Calu3 (cell line): ENCODE measurements at regions not wholly inside any gene's neighbourhood (a gene's known extent, or its start where the extent isn't known, plus 50 kb on each side); places are given as distances from the start of the nearest gene placed in this dataset.

Experiments used
- BruUV-seq: library from RNA; stranded (reverse); fragments of 400-500 nt; replicated peaks from 2 replicates; lab custom pipeline; 2021; lab: Mats Ljungman, UMichigan
- CTCF ChIA-PET: fragments of 300-600 bp; sonication (Branson Sonifier 250); formaldehyde crosslinking; loops from one replicate; lab custom pipeline; 2022; ENCODE audit warnings: antibody characterized with exemption; lab: Charles Lee
- DNase-seq: peaks from one replicate; pipeline ENCODE4 v3.0.0; 2022
- H3K27ac Mint-ChIP-seq: one replicate; pipeline ENCODE4 v1.8.0; 2022; ENCODE audit warnings: mixed read lengths; ENCODE audit not compliant: unreplicated experiment
- H3K27me3 Mint-ChIP-seq: one replicate; pipeline ENCODE4 v1.8.0; 2022; ENCODE audit warnings: mixed read lengths; ENCODE audit not compliant: unreplicated experiment
- H3K36me3 Mint-ChIP-seq: one replicate; pipeline ENCODE4 v1.8.0; 2022; ENCODE audit warnings: mild to moderate bottlenecking, moderate library complexity, mixed read lengths; ENCODE audit not compliant: insufficient read depth, unreplicated experiment
- H3K4me1 Mint-ChIP-seq: one replicate; pipeline ENCODE4 v1.8.0; 2022; ENCODE audit warnings: mild to moderate bottlenecking, low read depth, mixed read lengths; ENCODE audit not compliant: unreplicated experiment
- H3K4me3 Mint-ChIP-seq: one replicate; pipeline ENCODE4 v1.8.0; 2022; ENCODE audit warnings: mild to moderate bottlenecking, low read depth, moderate library complexity, mixed read lengths; ENCODE audit not compliant: unreplicated experiment
- H3K9me3 Mint-ChIP-seq: one replicate; pipeline ENCODE4 v1.8.0; 2022; ENCODE audit warnings: low read depth, mixed read lengths; ENCODE audit not compliant: unreplicated experiment
- CTCF ChIP-seq: fragments of 200-600 bp; IDR thresholded peaks from one replicate; pipeline ENCODE4 v1.8.0; 2022; ENCODE audit warnings: antibody characterized with exemption; ENCODE audit not compliant: unreplicated experiment
- intact Hi-C: fragments of 100-400 bp; cut with micrococcal nuclease; formaldehyde crosslinking; loops from one replicate; pipeline ENCODE4 v1.10.0; 2022; ENCODE audit not compliant: unreplicated experiment

GRCh38 chr14:98707522-98707921, 564.5 kb downstream of the BCL11B start:
- peaks cover 19% of the 10 kb centered on the region for H3K27me3 Mint-ChIP-seq
- CTCF ChIA-PET, result no interaction called here
- peaks cover 1% of the 10 kb centered on the region for H3K9me3 Mint-ChIP-seq
- no peak overlapping the region for H3K27ac Mint-ChIP-seq
- no TSS peak for BruUV-seq
- H3K4me1 Mint-ChIP-seq, result no peaks in the 10 kb centered on the region
- H3K4me3 Mint-ChIP-seq, result no peak overlapping the region
- DNase-seq, result no peak
- no peak for TF ChIP-seq CTCF
- H3K36me3 Mint-ChIP-seq, result no peaks in the 10 kb centered on the region
- intact Hi-C loops, result no loop called here

GRCh38 chr14:98708555-98708954, 563.4 kb downstream of the BCL11B start:
- no peak overlapping the region for H3K4me3 Mint-ChIP-seq
- CTCF ChIA-PET, result no interaction called here
- intact Hi-C loops, result no loop called here
- H3K27me3 Mint-ChIP-seq, result peaks cover 13% of the 10 kb centered on the region
- BruUV-seq, result no TSS peak
- DNase-seq, result no peak
- no peaks in the 10 kb centered on the region for H3K4me1 Mint-ChIP-seq
- no peak overlapping the region for H3K27ac Mint-ChIP-seq
- H3K9me3 Mint-ChIP-seq, result no peaks in the 10 kb centered on the region
- H3K36me3 Mint-ChIP-seq, result no peaks in the 10 kb centered on the region
- TF ChIP-seq CTCF, result no peak

GRCh38 chr14:98711453-98711852, 560.5 kb downstream of the BCL11B start:
- CTCF ChIA-PET, result interaction anchor here (0.6 kb wide), 1 partner anchor 10 kb away, joined by 3 read pairs; no protein-coding TSS in a partner anchor
- intact Hi-C loops, result no loop called here
- no peaks in the 10 kb centered on the region for H3K9me3 Mint-ChIP-seq
- BruUV-seq, result no TSS peak
- peaks cover 34% of the 10 kb centered on the region for H3K27me3 Mint-ChIP-seq
- DNase-seq, result no peak
- no peaks in the 10 kb centered on the region for H3K4me1 Mint-ChIP-seq
- H3K4me3 Mint-ChIP-seq, result no peak overlapping the region
- H3K27ac Mint-ChIP-seq, result no peak overlapping the region
- TF ChIP-seq CTCF, result no peak
- no peaks in the 10 kb centered on the region for H3K36me3 Mint-ChIP-seq

GRCh38 chr14:98714626-98715425, 557.2 kb downstream of the BCL11B start:
- no peak for TF ChIP-seq CTCF
- Mint-ChIP-seq H3K36me3 (no peaks in the 10 kb centered on the region), H3K27me3 (peaks cover 66% of the 10 kb centered on the region), H3K27ac (no peak overlapping the region), H3K4me1 (no peaks in the 10 kb centered on the region), H3K4me3 (no peak overlapping the region), H3K9me3 (no peaks in the 10 kb centered on the region)
- intact Hi-C loops, result no loop called here
- CTCF ChIA-PET, result interaction anchor here (0.7 kb wide), 1 partner anchor 465 kb away, joined by 4 read pairs; no protein-coding TSS in a partner anchor
- DNase-seq, result no peak
- no TSS peak for BruUV-seq
